Type B pancreatic cell (in vitro differentiated cells): ENCODE measurements at regions not wholly inside any gene's neighbourhood (a gene's known extent, or its start where the extent isn't known, plus 50 kb on each side); places are given as distances from the start of the nearest gene placed in this dataset.

Experiments used
- DNase-seq: peaks from one replicate; pipeline ENCODE4 v3.0.0; 2021; ENCODE audit warnings: mixed read lengths; ENCODE audit not compliant: unreplicated experiment; ENCODE audit errors: extremely low spot score
- H3K27ac Mint-ChIP-seq: 2 replicates; pipeline ENCODE4 v1.8.0; 2021; ENCODE audit warnings: mild to moderate bottlenecking, mixed read lengths
- H3K27me3 Mint-ChIP-seq: 2 replicates; pipeline ENCODE4 v1.8.0; 2021; ENCODE audit warnings: mixed read lengths
- H3K36me3 Mint-ChIP-seq: 2 replicates; pipeline ENCODE4 v1.8.0; 2021; ENCODE audit warnings: mixed read lengths
- H3K4me1 Mint-ChIP-seq: one replicate; pipeline ENCODE4 v1.8.0; 2021; ENCODE audit warnings: mixed read lengths; ENCODE audit not compliant: unreplicated experiment
- H3K4me3 Mint-ChIP-seq: 2 replicates; pipeline ENCODE4 v1.8.0; 2021; ENCODE audit warnings: mild to moderate bottlenecking, mixed read lengths
- H3K9me3 Mint-ChIP-seq: 2 replicates; pipeline ENCODE4 v1.8.0; 2021; ENCODE audit warnings: mixed read lengths
- TF ChIP-seq, protein P1 (sequence below): fragments of 200-600 bp; sonication (generic); conservative IDR thresholded peaks from 2 replicates; pipeline ENCODE4 v1.5.0; 2021; ENCODE audit warnings: antibody characterized with exemption, mild to moderate bottlenecking

- H3K27me3 Mint-ChIP-seq = peaks cover 23% of the 10 kb centered on the region
- no peak overlapping the region for H3K27ac Mint-ChIP-seq
- H3K9me3 Mint-ChIP-seq = no peaks in the 10 kb centered on the region
- H3K4me3 Mint-ChIP-seq = no peak overlapping the region
- TF ChIP-seq, protein P1, sequence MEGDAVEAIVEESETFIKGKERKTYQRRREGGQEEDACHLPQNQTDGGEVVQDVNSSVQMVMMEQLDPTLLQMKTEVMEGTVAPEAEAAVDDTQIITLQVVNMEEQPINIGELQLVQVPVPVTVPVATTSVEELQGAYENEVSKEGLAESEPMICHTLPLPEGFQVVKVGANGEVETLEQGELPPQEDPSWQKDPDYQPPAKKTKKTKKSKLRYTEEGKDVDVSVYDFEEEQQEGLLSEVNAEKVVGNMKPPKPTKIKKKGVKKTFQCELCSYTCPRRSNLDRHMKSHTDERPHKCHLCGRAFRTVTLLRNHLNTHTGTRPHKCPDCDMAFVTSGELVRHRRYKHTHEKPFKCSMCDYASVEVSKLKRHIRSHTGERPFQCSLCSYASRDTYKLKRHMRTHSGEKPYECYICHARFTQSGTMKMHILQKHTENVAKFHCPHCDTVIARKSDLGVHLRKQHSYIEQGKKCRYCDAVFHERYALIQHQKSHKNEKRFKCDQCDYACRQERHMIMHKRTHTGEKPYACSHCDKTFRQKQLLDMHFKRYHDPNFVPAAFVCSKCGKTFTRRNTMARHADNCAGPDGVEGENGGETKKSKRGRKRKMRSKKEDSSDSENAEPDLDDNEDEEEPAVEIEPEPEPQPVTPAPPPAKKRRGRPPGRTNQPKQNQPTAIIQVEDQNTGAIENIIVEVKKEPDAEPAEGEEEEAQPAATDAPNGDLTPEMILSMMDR = no peak
- DNase-seq = no peak
- no peaks in the 10 kb centered on the region for H3K36me3 Mint-ChIP-seq
- H3K4me1 Mint-ChIP-seq = peaks cover 24% of the 10 kb centered on the region
Measured at GRCh38 chr1:25103164-25103795, 129.0 kb downstream of the SYF2 start.

DNA sequence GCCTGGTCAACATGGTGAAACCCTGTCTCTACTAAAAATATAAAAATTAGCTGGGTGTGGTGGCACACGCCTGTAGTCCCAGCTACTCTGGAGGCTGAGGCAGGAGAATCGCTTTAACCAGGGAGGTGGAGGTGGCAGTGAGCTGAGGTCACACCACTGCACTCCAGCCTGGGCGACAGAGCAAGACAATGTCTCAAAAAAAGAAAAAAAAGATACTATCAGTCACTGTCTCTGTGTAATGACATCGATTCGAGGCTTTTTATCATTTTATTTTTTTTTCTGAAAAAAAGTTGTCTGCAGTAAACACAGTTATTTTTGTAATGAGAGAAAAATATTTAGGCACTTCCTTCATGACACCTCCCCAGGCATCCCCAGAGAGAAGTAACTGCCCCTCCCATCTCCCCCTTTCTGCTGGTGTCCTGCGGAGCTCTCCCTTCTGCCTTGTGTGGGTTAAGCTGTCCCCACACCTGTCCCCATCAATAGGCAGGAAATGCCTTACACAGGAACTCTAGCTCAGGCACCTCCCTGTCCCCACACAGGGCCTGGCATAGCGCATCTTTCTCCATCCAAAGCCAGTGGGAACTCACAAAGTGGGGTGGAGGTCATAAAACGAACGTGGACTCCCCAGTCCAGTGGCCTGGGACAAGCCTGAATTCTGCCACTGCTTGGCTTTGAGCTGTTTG, 132.0 kb downstream of the SYF2 start:
- DNase-seq = no peak
- H3K9me3 Mint-ChIP-seq = peaks cover 7% of the 10 kb centered on the region
- H3K4me3 Mint-ChIP-seq = no peak overlapping the region
- H3K27ac Mint-ChIP-seq = no peak overlapping the region
- TF ChIP-seq, protein P1 = no peak
- H3K27me3 Mint-ChIP-seq = peaks cover 38% of the 10 kb centered on the region
- H3K36me3 Mint-ChIP-seq = no peaks in the 10 kb centered on the region
- peaks cover 24% of the 10 kb centered on the region for H3K4me1 Mint-ChIP-seq

- H3K36me3 Mint-ChIP-seq = no peaks in the 10 kb centered on the region
- TF ChIP-seq, protein P1 = no peak
- no peak overlapping the region for H3K4me3 Mint-ChIP-seq
- peaks cover 35% of the 10 kb centered on the region for H3K27me3 Mint-ChIP-seq
- DNase-seq = no peak
- peaks cover 11% of the 10 kb centered on the region for H3K9me3 Mint-ChIP-seq
- peaks cover 24% of the 10 kb centered on the region for H3K4me1 Mint-ChIP-seq
- H3K27ac Mint-ChIP-seq = no peak overlapping the region
Measured at GRCh38 chr1:25099343-25099951, 132.9 kb downstream of the SYF2 start.

GRCh38 chr1:25098717-25099116, 133.6 kb downstream of the SYF2 start:
- TF ChIP-seq, protein P1 = no peak
- Mint-ChIP-seq H3K27ac (no peak overlapping the region), H3K9me3 (peaks cover 11% of the 10 kb centered on the region), H3K27me3 (peaks cover 35% of the 10 kb centered on the region), H3K4me3 (no peak overlapping the region), H3K36me3 (no peaks in the 10 kb centered on the region), H3K4me1 (peaks cover 17% of the 10 kb centered on the region)
- no peak for DNase-seq

DNA sequence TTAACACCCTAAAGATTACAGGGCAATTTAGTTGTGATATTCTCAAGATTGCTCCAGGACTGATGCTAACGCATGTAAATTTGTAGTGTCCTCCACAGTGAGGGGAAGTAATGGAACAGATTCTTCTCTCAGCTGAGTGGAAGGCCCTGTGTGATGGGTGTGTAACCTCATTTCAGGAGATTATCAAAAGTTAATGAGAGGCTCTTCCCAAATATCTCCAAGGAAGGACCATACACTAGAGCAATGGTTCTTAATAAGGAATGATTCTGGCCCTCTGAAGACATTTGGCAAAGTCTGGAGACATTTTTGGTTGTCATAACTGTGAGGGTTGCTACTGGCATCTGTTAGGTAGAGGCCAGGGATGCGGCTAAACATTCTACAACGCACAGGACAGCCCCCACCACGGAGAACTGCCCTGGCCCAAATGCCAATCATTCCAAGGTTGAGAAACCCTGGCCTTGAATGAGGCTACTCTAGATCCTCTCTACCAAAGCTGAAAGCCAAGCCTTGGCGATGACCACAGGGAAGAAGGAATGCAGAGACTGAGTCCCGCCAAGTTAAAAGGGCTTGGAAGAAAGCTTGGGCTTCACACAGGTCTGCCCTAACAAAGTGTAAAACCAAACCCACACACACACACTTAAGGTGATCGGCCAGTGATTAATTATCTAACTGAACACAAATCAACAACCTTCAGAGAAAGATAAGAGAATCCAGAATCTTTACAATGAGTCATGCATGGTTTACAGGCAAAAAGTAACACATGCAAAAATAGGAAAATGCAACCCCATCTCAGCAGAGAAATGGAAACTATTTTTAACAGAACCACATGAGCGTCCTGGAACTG, 135.8 kb downstream of the SYF2 start:
- Mint-ChIP-seq H3K4me1 (peaks cover 12% of the 10 kb centered on the region), H3K36me3 (no peaks in the 10 kb centered on the region), H3K27me3 (peaks cover 36% of the 10 kb centered on the region), H3K9me3 (peaks cover 11% of the 10 kb centered on the region), H3K27ac (no peak overlapping the region), H3K4me3 (no peak overlapping the region)
- DNase-seq = no peak
- TF ChIP-seq, protein P1 = no peak
